HL-60 (cell line): ENCODE measurements at regions not wholly inside any gene's neighbourhood (a gene's known extent, or its start where the extent isn't known, plus 50 kb on each side); places are given as distances from the start of the nearest gene placed in this dataset.

Experiments
- POLR2AphosphoS5 ChIP-seq: IDR thresholded peaks from 2 replicates; pipeline ENCODE4 v1.6.1; 2012; ENCODE audit warnings: low read depth
- REST ChIP-seq: IDR thresholded peaks from 2 replicates; pipeline ENCODE4 v1.6.1; 2012; ENCODE audit warnings: low read depth; ENCODE audit not compliant: insufficient replicate concordance

DNA sequence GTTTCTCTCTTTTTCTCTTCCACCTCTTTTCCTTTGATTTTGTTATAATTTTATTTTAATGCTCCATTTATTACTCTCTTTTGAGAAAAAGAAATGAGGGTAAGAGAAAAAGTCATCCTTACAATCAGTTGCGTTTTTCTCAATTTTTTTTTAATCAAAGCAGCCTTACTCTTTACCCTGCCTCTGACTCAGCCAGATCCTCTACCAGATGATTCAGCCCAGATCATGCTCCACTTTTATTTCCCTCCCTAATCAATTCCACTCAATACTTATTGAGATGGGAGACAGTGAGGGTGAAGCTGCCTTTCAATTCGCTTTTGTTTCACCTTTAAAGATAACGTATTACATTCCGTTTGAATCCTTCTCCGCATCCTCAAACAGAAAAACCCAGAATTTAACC lies 337.9 kb downstream of the SATB2 start:
- no peak for TF ChIP-seq POLR2AphosphoS5
- no peak for TF ChIP-seq REST
